Spleen (tissue), 7 donors: ENCODE measurements at regions not wholly inside any gene's neighbourhood (a gene's known extent, or its start where the extent isn't known, plus 50 kb on each side); places are given as distances from the start of the nearest gene placed in this dataset.

Source experiments
- POLR2A ChIP-seq, 3 donors: fragments of 450-650 bp; IDR thresholded peaks; one replicate each; pipeline ENCODE4 v1.5.1; 2017; ENCODE audit warnings: antibody characterized with exemption in 3 of 3, mild to moderate bottlenecking in 1 of 3
- TF ChIP-seq, protein P1 (sequence below), 11 experiments: fragments of 200-600 bp in 7 of 11; fragments of 450-650 bp in 4 of 11; sonication (generic) in 4 of 11; IDR thresholded peaks in 8 of 11; conservative IDR thresholded peaks in 3 of 11; 1 replicate in 7 of 11; 2 replicates in 4 of 11; pipeline versions ENCODE4 v1.4.0 to v1.8.0; 2016 to 2021; ENCODE audit warnings: antibody characterized with exemption in 11 of 11, inconsistent platforms in 4 of 11, mild to moderate bottlenecking in 1 of 11
- donor health status: DM: no; HTN: no; CAD: no; lungs with moderate emphysema.
- donor health status: DM: no; HTN: no; CAD: no.
- donor health status: DM: no; HTN: no; CAD: no.

DNA sequence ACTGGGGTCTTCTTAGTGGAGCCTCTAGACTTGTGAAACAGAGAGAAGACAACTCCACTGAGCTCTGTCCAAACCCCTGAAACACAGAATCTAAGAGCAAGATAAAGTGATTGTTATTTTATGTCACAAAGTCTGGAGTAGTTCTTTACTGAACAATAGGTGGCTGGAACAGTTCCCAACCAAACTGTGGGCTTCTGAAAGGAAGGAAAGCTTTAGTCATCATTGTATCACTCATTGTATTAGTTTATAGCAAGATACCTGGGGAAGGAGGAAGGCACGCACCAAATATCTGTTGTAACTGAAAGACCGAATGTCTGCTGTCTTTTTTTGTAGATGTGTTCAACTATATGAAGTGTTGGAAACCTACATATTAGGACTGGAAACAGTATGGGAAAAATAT is 284.9 kb upstream of the TBX18 start:
- TF ChIP-seq, protein P1, sequence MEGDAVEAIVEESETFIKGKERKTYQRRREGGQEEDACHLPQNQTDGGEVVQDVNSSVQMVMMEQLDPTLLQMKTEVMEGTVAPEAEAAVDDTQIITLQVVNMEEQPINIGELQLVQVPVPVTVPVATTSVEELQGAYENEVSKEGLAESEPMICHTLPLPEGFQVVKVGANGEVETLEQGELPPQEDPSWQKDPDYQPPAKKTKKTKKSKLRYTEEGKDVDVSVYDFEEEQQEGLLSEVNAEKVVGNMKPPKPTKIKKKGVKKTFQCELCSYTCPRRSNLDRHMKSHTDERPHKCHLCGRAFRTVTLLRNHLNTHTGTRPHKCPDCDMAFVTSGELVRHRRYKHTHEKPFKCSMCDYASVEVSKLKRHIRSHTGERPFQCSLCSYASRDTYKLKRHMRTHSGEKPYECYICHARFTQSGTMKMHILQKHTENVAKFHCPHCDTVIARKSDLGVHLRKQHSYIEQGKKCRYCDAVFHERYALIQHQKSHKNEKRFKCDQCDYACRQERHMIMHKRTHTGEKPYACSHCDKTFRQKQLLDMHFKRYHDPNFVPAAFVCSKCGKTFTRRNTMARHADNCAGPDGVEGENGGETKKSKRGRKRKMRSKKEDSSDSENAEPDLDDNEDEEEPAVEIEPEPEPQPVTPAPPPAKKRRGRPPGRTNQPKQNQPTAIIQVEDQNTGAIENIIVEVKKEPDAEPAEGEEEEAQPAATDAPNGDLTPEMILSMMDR (IDR thresholded peaks at IDR 0.05 in 8 of 11, conservative IDR thresholded peaks at IDR 0.05 in 3 of 11) = no peak
- no peak for TF ChIP-seq POLR2A (IDR thresholded peaks at IDR 0.05)
